Epithelial cell of esophagus (primary cell): ENCODE measurements at regions not wholly inside any gene's neighbourhood (a gene's known extent, or its start where the extent isn't known, plus 50 kb on each side); places are given as distances from the start of the nearest gene placed in this dataset.
A peak's percentile ranks its signal among the peaks of the same experiment; 100 is the strongest.
"Not testable (repeated sequence)": the region's sequence is repeated elsewhere in the genome, so short reads cannot be mapped to it uniquely, and the experiment has no call there.

Experiments
- DNase-seq: peaks from one replicate; pipeline ENCODE4 v3.0.0; 2010; ENCODE audit warnings: low read depth
- H3K4me3 ChIP-seq: 2 replicates; pipeline ENCODE4 v1.5.1; 2011; ENCODE audit warnings: mild to moderate bottlenecking, low read length, control low read depth
- TF ChIP-seq, protein P1 (sequence below): IDR thresholded peaks from 2 replicates; pipeline ENCODE4 v1.5.1; 2011; ENCODE audit warnings: low read depth, mild to moderate bottlenecking, low read length, control low read depth, inconsistent platforms; ENCODE audit not compliant: insufficient read depth; ENCODE audit errors: missing control alignments

DNA sequence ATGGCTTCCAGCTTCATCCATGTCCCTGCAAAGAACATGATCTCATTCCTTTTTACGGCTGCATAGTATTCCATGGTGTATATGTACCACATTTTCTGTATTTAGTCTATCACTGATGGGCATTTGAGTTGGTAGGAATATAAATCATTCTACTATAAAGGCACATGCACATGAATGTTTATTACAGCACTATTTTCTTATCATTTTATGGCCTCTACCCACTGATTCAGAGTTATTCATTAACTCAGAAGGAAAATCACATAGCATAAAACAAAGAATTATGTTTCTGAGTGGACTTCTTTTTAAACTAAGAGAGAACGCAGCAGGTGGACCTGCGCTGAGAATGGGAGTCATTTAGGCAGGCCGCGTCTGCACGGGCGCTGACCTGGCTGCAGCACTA lies 619.6 kb downstream of the FBXO15 start:
- TF ChIP-seq, protein P1, sequence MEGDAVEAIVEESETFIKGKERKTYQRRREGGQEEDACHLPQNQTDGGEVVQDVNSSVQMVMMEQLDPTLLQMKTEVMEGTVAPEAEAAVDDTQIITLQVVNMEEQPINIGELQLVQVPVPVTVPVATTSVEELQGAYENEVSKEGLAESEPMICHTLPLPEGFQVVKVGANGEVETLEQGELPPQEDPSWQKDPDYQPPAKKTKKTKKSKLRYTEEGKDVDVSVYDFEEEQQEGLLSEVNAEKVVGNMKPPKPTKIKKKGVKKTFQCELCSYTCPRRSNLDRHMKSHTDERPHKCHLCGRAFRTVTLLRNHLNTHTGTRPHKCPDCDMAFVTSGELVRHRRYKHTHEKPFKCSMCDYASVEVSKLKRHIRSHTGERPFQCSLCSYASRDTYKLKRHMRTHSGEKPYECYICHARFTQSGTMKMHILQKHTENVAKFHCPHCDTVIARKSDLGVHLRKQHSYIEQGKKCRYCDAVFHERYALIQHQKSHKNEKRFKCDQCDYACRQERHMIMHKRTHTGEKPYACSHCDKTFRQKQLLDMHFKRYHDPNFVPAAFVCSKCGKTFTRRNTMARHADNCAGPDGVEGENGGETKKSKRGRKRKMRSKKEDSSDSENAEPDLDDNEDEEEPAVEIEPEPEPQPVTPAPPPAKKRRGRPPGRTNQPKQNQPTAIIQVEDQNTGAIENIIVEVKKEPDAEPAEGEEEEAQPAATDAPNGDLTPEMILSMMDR, result no peak
- H3K4me3 ChIP-seq, result no peak overlapping the region
- no peak for DNase-seq

- peak; percentile 13 for DNase-seq
- no peak overlapping the region for H3K4me3 ChIP-seq
- TF ChIP-seq, protein P1, result peak; percentile 35
Measured at GRCh38 chr18:73520229-73520628, 627.4 kb downstream of the FBXO15 start.

GRCh38 chr18:73516056-73516455 lies 631.6 kb downstream of the FBXO15 start:
- DNase-seq, result peak; percentile 57

GRCh38 chr18:73514449-73514848 lies 633.2 kb downstream of the FBXO15 start:
- H3K4me3 ChIP-seq, result no peak overlapping the region
- no peak for DNase-seq
- TF ChIP-seq, protein P1, result no peak

More at GRCh38 chr18:73516056-73516455, 631.6 kb downstream of the FBXO15 start:
- H3K4me3 ChIP-seq, result not testable (repeated sequence)

DNA sequence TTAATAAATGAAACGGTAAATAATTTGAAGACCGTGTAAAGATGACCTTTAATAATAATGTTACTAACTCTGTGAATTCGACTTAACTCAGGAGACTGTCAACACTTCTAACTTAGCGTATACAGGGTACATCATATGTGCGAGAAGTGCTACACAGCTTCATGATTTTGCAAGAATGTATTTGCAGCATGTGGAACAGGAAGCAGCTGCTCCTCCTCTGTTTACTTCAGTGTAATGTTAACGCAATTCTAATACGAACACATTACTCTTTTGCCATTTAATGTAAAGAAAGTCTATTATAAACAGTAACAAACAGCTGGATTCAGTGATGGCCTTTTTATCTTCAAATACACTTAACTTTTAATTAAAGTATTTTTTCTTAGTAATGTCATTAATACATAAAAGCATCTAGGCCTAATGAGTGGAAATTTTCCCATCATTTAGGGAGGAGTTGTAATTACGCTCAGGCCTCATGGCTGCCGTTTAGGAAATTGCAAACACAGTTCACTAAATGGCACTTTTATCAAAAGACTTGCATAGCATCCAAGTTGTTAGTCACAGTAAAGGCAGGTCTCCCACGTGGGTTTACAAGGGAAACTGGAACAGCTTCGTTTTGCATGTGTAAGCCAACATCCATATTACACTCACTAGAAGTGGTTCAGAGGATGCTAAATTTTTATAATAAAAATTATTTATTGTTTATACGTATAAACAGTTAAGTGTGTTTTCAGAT lies 635.7 kb downstream of the FBXO15 start:
- TF ChIP-seq, protein P1, result no peak
- no peak overlapping the region for H3K4me3 ChIP-seq
- no peak for DNase-seq

DNA sequence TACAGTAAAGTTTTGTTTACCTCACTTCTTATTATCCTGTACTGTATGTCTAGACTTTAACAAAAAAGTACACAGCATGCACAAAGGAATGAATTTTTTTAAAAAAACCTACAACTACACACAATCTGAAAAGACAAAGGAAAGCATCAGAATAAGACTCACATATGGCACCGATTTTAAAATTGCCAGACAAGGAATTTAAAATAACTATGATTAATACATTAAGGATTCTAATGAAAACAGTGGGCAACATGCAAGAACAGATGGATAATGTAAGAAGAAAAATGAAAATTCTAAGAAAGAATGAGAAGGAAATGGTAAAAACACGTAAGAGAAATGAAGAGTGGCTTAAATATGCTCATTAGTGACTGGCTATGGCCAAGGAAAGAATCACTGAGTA lies 638.2 kb downstream of the FBXO15 start:
- TF ChIP-seq, protein P1, result no peak
- no peak for DNase-seq
- H3K4me3 ChIP-seq, result no peak overlapping the region

DNA sequence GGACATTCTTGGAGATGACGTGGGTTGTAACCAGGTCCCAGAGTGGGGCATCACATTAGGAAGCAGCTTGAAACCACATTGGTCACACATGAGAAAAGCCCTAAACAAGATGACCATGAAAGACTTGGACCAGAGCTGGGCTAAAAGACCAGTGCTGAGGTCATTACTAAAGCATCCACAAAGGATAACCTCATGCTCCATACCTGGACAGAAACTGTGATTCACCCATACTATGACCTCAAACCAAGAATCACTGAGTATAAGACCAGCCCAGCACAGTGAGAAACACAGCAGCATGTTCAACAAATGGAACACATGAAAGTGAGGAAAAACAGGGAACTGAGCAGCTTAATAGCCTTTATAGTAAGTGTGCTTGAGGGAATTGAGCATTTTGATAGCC lies 635.5 kb upstream of the NETO1 start:
- TF ChIP-seq, protein P1, result no peak
- DNase-seq, result peak; percentile 32
- no peak overlapping the region for H3K4me3 ChIP-seq
